ENCODE measurements at regions not wholly inside any gene's neighbourhood (a gene's known extent, or its start where the extent isn't known, plus 50 kb on each side); places are given as distances from the start of the nearest gene placed in this dataset.

DNA sequence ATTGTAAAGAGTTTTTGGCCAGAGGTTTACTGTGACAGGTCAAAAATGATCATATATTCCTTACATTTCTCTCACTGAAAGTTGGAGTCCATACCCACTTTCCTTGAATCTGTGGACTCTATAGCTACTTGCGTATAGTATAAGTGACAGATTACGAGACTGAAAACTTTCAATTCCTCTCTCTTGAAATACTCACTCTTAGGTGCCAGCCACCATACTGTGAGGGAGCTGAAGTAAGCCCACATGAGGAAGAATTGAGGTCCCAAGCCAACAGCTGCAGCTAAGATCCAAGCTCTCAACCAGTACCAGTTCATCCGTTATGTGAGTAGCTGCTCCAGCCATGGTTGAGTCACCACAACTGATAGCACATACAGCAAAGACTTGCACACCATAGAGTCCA lies 128.1 kb upstream of the FAM174A start:
- TF ChIP-seq, protein P1, sequence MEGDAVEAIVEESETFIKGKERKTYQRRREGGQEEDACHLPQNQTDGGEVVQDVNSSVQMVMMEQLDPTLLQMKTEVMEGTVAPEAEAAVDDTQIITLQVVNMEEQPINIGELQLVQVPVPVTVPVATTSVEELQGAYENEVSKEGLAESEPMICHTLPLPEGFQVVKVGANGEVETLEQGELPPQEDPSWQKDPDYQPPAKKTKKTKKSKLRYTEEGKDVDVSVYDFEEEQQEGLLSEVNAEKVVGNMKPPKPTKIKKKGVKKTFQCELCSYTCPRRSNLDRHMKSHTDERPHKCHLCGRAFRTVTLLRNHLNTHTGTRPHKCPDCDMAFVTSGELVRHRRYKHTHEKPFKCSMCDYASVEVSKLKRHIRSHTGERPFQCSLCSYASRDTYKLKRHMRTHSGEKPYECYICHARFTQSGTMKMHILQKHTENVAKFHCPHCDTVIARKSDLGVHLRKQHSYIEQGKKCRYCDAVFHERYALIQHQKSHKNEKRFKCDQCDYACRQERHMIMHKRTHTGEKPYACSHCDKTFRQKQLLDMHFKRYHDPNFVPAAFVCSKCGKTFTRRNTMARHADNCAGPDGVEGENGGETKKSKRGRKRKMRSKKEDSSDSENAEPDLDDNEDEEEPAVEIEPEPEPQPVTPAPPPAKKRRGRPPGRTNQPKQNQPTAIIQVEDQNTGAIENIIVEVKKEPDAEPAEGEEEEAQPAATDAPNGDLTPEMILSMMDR (conservative IDR thresholded peaks at IDR 0.05; ENCODE audit: low read length): no peak
- no peak for TF ChIP-seq EZH2phosphoT487 (IDR thresholded peaks at IDR 0.05; ENCODE audit: borderline replicate concordance, low read depth, low read length)
